HG03378 (cell line): ENCODE measurements at regions not wholly inside any gene's neighbourhood (a gene's known extent, or its start where the extent isn't known, plus 50 kb on each side); places are given as distances from the start of the nearest gene placed in this dataset.
"Not testable (repeated sequence)": the region's sequence is repeated elsewhere in the genome, so short reads cannot be mapped to it uniquely, and the experiment has no call there.

Experiments
- ATAC-seq: cut with Tn5 transposase; IDR thresholded peaks from one replicate; pipeline ENCODE4 v1.9.1; 2021; ENCODE audit warnings: mild to moderate bottlenecking, moderate library complexity; ENCODE audit not compliant: unreplicated experiment

- ATAC-seq: no peak
These were observed 182.5 kb upstream of the JUN start for GRCh38 chr1:58966103-58966916.

- ATAC-seq: no peak
These were observed 183.3 kb upstream of the JUN start for GRCh38 chr1:58966917-58967740.

- ATAC-seq: peak; percentile 88
These were observed 184.6 kb upstream of the JUN start for GRCh38 chr1:58968360-58968952.

- ATAC-seq: not testable (repeated sequence)
These were observed 185.3 kb upstream of the JUN start for GRCh38 chr1:58969176-58969575.

- no peak for ATAC-seq
These were observed 187.8 kb upstream of the JUN start for GRCh38 chr1:58971629-58972140.

- ATAC-seq: no peak
These were observed 192.0 kb upstream of the JUN start for GRCh38 chr1:58975888-58976287.

- ATAC-seq: no peak
These were observed 192.4 kb upstream of the JUN start for GRCh38 chr1:58976294-58976693.

GRCh38 chr1:58977598-58977997, 193.8 kb upstream of the JUN start:
- ATAC-seq: no peak

GRCh38 chr1:58978096-58978495, 194.2 kb upstream of the JUN start:
- ATAC-seq: no peak

- no peak for ATAC-seq
These were observed 195.2 kb upstream of the JUN start for GRCh38 chr1:58979086-58979485.

- ATAC-seq: no peak
These were observed 195.8 kb upstream of the JUN start for GRCh38 chr1:58979677-58980076.

- no peak for ATAC-seq
These were observed 197.5 kb upstream of the JUN start for GRCh38 chr1:58981392-58981791.

GRCh38 chr1:58982259-58982998, 198.6 kb upstream of the JUN start:
- ATAC-seq: no peak

- ATAC-seq: no peak
These were observed 199.3 kb upstream of the JUN start for GRCh38 chr1:58983162-58983561.

GRCh38 chr1:58983633-58984245, 199.9 kb upstream of the JUN start:
- no peak for ATAC-seq

GRCh38 chr1:58986996-58987767, 203.3 kb upstream of the JUN start:
- no peak for ATAC-seq

GRCh38 chr1:58988752-58989151, 204.9 kb upstream of the JUN start:
- no peak for ATAC-seq

- ATAC-seq: no peak
These were observed 206.0 kb upstream of the JUN start for GRCh38 chr1:58989845-58990244.

- ATAC-seq: no peak
These were observed 207.5 kb upstream of the JUN start for GRCh38 chr1:58991305-58991704.

GRCh38 chr1:58992643-58993042, 208.8 kb upstream of the JUN start:
- ATAC-seq: no peak
